ENCODE measurements at regions not wholly inside any gene's neighbourhood (a gene's known extent, or its start where the extent isn't known, plus 50 kb on each side); places are given as distances from the start of the nearest gene placed in this dataset.
"Not testable (repeated sequence)": the region's sequence is repeated elsewhere in the genome, so short reads cannot be mapped to it uniquely, and the experiment has no call there.

DNA sequence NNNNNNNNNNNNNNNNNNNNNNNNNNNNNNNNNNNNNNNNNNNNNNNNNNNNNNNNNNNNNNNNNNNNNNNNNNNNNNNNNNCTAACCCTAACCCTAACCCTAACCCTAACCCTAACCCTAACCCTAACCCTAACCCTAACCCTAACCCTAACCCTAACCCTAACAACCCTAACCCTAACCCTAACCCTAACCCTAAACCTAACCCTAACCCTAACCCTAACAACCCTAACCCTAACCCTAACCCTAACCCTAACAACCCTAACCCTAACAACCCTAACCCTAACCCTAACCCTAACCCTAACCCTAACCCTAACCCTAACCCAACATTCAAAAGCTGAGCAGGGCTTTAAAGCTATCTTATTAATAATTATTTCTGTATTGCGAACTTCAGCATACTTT lies 182.5 kb upstream of the FAM20C start:
- H3K36me3 ChIP-seq (ENCODE audit: control insufficient read depth in 1 of 2, insufficient read depth in 2 of 2, low read length in 2 of 2); ATAC-seq; H3K27ac ChIP-seq (ENCODE audit: low read depth, low read length); H3K9me3 ChIP-seq (ENCODE audit: control insufficient read depth in 1 of 2, insufficient read depth in 1 of 2, low read depth in 1 of 2, low read length in 2 of 2); H3K79me2 ChIP-seq (ENCODE audit: insufficient read depth, low read length); H3K4me3 ChIP-seq (replicated peaks in 1 of 2; ENCODE audit: low read depth in 1 of 2, low read length in 2 of 2); RAD21 ChIA-PET (ENCODE audit: low non-redundant PET in 1 of 2, low total read pairs in 2 of 2, uncharacterized antibody in 2 of 2, unreplicated experiment in 2 of 2); H3K9me2 ChIP-seq (ENCODE audit: insufficient read depth); H4K20me1 ChIP-seq (ENCODE audit: insufficient read depth); H3K27me3 ChIP-seq (ENCODE audit: insufficient read depth, low read length); H3K4me2 ChIP-seq (ENCODE audit: low read length); H3K4me1 ChIP-seq (ENCODE audit: control insufficient read depth in 1 of 2, insufficient read depth in 2 of 2, low read length in 2 of 2); H3K9ac ChIP-seq (ENCODE audit: low read length); H2AFZ ChIP-seq (ENCODE audit: low read depth, low read length, poor library complexity, severe bottlenecking); CTCF ChIA-PET; BruUV-seq (replicated peaks); intact Hi-C loops (cut with micrococcal nuclease); POLR2A ChIA-PET; DNase-seq (ENCODE audit: low read depth, low spot score): not testable (repeated sequence)

DNA sequence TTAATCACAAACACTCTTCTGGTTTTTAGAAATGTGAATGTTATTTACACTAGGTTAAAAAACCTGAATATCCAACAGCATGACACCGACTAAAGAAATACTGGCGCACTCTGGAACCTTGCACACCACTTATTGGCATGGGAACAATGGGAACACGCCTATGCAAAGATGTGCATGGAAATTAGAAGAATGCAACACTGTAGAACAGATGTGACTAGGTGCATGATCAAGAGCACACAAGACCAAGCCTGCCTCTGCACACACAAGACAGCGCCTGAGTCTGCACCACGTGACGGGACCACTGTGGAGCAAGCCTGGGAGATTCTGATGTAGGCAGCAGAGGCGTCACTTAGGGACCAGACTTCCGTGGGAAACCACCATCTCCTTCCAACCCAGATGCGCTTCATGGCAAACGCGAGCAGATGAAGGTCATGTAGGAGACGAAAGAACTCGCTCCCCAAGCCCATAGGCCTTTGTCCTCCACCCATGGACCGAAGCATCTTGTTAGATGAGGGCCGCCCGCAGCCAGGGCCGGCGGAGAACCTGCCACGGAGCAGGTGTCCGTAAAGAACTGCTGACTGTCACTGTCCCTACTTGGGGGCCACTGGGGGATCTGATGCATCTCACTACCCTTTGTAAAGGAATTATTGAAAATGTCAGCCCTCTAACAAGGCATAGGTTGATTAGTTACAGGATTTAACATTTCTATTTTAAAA lies 159.6 kb upstream of the FAM20C start:
- H3K79me2 ChIP-seq (ENCODE audit: insufficient read depth, low read length); CTCF ChIA-PET; H3K27ac ChIP-seq (ENCODE audit: low read depth, low read length); RAD21 ChIA-PET (ENCODE audit: low non-redundant PET in 1 of 2, low total read pairs in 2 of 2, uncharacterized antibody in 2 of 2, unreplicated experiment in 2 of 2); BruUV-seq (replicated peaks); H3K36me3 ChIP-seq (ENCODE audit: control insufficient read depth in 1 of 2, insufficient read depth in 2 of 2, low read length in 2 of 2); H3K27me3 ChIP-seq (ENCODE audit: insufficient read depth, low read length); H2AFZ ChIP-seq (ENCODE audit: low read depth, low read length, poor library complexity, severe bottlenecking); H3K9me3 ChIP-seq (ENCODE audit: control insufficient read depth in 1 of 2, insufficient read depth in 1 of 2, low read depth in 1 of 2, low read length in 2 of 2); H4K20me1 ChIP-seq (ENCODE audit: insufficient read depth); H3K4me2 ChIP-seq (ENCODE audit: low read length); intact Hi-C loops (cut with micrococcal nuclease); H3K4me1 ChIP-seq (ENCODE audit: control insufficient read depth in 1 of 2, insufficient read depth in 2 of 2, low read length in 2 of 2); ATAC-seq; H3K9ac ChIP-seq (ENCODE audit: low read length); H3K9me2 ChIP-seq (ENCODE audit: insufficient read depth); H3K4me3 ChIP-seq (replicated peaks in 1 of 2; ENCODE audit: low read depth in 1 of 2, low read length in 2 of 2); POLR2A ChIA-PET; DNase-seq (ENCODE audit: low read depth, low spot score): not testable (repeated sequence)

DNA sequence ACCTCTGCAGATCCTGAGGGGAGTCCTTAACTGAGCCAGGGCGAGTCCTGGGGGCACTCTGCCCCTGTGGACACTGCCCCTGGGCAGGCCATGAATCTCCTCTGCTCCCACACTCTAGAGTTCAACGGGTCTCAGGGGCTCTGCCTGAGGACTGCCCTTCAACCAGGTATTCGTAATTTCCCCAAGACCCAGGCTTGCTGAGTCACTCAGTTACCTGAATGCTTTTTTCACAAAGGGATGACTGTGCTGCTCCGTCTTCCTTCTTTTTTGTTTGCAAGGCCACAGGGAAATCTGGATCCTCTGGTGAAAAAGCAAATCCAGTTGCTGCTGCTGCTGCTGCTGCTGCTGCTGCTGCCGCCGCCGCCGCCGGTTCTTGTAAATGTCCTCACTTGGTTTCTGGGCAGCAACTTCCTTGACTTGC lies 157.2 kb upstream of the FAM20C start:
- H2AFZ ChIP-seq (ENCODE audit: low read depth, low read length, poor library complexity, severe bottlenecking); H3K9ac ChIP-seq (ENCODE audit: low read length); H3K4me1 ChIP-seq (ENCODE audit: control insufficient read depth in 1 of 2, insufficient read depth in 2 of 2, low read length in 2 of 2); CTCF ChIA-PET; H3K4me3 ChIP-seq (replicated peaks in 1 of 2; ENCODE audit: low read depth in 1 of 2, low read length in 2 of 2); H3K27me3 ChIP-seq (ENCODE audit: insufficient read depth, low read length); H3K27ac ChIP-seq (ENCODE audit: low read depth, low read length); RAD21 ChIA-PET (ENCODE audit: low non-redundant PET in 1 of 2, low total read pairs in 2 of 2, uncharacterized antibody in 2 of 2, unreplicated experiment in 2 of 2); H3K9me2 ChIP-seq (ENCODE audit: insufficient read depth); H3K36me3 ChIP-seq (ENCODE audit: control insufficient read depth in 1 of 2, insufficient read depth in 2 of 2, low read length in 2 of 2); H4K20me1 ChIP-seq (ENCODE audit: insufficient read depth); DNase-seq (ENCODE audit: low read depth, low spot score); H3K4me2 ChIP-seq (ENCODE audit: low read length); ATAC-seq; BruUV-seq (replicated peaks); H3K79me2 ChIP-seq (ENCODE audit: insufficient read depth, low read length); POLR2A ChIA-PET; H3K9me3 ChIP-seq (ENCODE audit: control insufficient read depth in 1 of 2, insufficient read depth in 1 of 2, low read depth in 1 of 2, low read length in 2 of 2); intact Hi-C loops (cut with micrococcal nuclease): not testable (repeated sequence)

DNA sequence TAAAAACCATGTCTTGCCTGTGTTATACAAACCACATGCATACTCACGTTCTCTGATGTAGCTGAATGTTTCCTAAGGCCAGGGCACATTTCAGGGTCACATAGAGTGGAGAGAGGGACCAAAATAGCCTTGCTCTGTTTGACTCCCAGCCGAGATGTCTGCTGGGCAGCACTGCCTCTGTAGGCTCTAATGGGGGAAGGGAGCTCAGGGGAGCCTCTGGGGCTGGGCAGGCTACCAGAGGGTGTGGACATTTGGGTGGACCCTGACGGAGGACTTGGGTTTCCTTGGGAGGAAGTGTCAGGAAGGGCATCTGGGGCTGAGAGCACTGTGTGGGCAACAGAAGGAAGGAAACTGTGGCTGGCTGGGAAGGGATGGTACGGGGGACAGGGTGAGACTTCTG lies 155.8 kb upstream of the FAM20C start:
- H3K4me1 ChIP-seq (ENCODE audit: control insufficient read depth in 1 of 2, insufficient read depth in 2 of 2, low read length in 2 of 2); H3K9me2 ChIP-seq (ENCODE audit: insufficient read depth); POLR2A ChIA-PET; ATAC-seq; H3K27me3 ChIP-seq (ENCODE audit: insufficient read depth, low read length); H3K4me3 ChIP-seq (replicated peaks in 1 of 2; ENCODE audit: low read depth in 1 of 2, low read length in 2 of 2); H4K20me1 ChIP-seq (ENCODE audit: insufficient read depth); RAD21 ChIA-PET (ENCODE audit: low non-redundant PET in 1 of 2, low total read pairs in 2 of 2, uncharacterized antibody in 2 of 2, unreplicated experiment in 2 of 2); H3K36me3 ChIP-seq (ENCODE audit: control insufficient read depth in 1 of 2, insufficient read depth in 2 of 2, low read length in 2 of 2); H3K9ac ChIP-seq (ENCODE audit: low read length); H3K27ac ChIP-seq (ENCODE audit: low read depth, low read length); intact Hi-C loops (cut with micrococcal nuclease); BruUV-seq (replicated peaks); DNase-seq (ENCODE audit: low read depth, low spot score); CTCF ChIA-PET; H3K4me2 ChIP-seq (ENCODE audit: low read length); H2AFZ ChIP-seq (ENCODE audit: low read depth, low read length, poor library complexity, severe bottlenecking); H3K9me3 ChIP-seq (ENCODE audit: control insufficient read depth in 1 of 2, insufficient read depth in 1 of 2, low read depth in 1 of 2, low read length in 2 of 2); H3K79me2 ChIP-seq (ENCODE audit: insufficient read depth, low read length): not testable (repeated sequence)
